ENCODE measurements at regions not wholly inside any gene's neighbourhood (a gene's known extent, or its start where the extent isn't known, plus 50 kb on each side); places are given as distances from the start of the nearest gene placed in this dataset.

- peak; percentile 40 for DNase-seq (ENCODE audit: low read depth)
- TF ChIP-seq, protein P1, sequence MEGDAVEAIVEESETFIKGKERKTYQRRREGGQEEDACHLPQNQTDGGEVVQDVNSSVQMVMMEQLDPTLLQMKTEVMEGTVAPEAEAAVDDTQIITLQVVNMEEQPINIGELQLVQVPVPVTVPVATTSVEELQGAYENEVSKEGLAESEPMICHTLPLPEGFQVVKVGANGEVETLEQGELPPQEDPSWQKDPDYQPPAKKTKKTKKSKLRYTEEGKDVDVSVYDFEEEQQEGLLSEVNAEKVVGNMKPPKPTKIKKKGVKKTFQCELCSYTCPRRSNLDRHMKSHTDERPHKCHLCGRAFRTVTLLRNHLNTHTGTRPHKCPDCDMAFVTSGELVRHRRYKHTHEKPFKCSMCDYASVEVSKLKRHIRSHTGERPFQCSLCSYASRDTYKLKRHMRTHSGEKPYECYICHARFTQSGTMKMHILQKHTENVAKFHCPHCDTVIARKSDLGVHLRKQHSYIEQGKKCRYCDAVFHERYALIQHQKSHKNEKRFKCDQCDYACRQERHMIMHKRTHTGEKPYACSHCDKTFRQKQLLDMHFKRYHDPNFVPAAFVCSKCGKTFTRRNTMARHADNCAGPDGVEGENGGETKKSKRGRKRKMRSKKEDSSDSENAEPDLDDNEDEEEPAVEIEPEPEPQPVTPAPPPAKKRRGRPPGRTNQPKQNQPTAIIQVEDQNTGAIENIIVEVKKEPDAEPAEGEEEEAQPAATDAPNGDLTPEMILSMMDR (conservative IDR thresholded peaks at IDR 0.05; ENCODE audit: low read length), result no peak
- H3K4me3 ChIP-seq (ENCODE audit: low read length), result peak overlapping the region; percentile 14
Measured at GRCh38 chr4:126630230-126630629, 1002.5 kb upstream of the INTU start.

GRCh38 chr4:126633306-126633705 lies 999.5 kb upstream of the INTU start:
- no peak overlapping the region for H3K4me3 ChIP-seq (ENCODE audit: low read length)
- no peak for DNase-seq (ENCODE audit: low read depth)
- TF ChIP-seq, protein P1 (conservative IDR thresholded peaks at IDR 0.05; ENCODE audit: low read length), result no peak

- TF ChIP-seq, protein P1 (conservative IDR thresholded peaks at IDR 0.05; ENCODE audit: low read length), result no peak
- DNase-seq (ENCODE audit: low read depth), result no peak
- H3K4me3 ChIP-seq (ENCODE audit: low read length), result no peak overlapping the region
Measured at GRCh38 chr4:126637706-126638105, 995.1 kb upstream of the INTU start.

DNA sequence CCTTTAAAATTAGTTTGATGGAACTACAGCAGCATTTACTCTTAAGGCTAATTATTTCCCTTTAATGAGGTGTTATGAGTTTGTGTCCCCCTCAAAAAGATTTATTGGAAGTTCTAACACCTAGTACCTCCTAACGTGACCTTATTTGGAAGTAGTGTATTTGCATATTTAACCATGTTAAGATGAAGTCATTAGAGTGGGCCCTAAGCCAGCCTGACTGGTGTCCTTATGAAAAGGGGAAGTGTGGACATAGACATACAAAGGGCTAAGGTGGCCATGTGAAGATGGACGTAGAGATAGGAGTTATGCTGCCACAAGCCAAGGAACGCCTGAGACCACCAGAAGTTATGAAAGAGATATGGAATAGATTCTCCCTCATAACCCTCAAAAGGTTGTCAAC lies 985.4 kb upstream of the INTU start:
- TF ChIP-seq, protein P1 (conservative IDR thresholded peaks at IDR 0.05; ENCODE audit: low read length), result no peak
- no peak for DNase-seq (ENCODE audit: low read depth)
- no peak overlapping the region for H3K4me3 ChIP-seq (ENCODE audit: low read length)

- no peak overlapping the region for H3K4me3 ChIP-seq (ENCODE audit: low read length)
- TF ChIP-seq, protein P1 (conservative IDR thresholded peaks at IDR 0.05; ENCODE audit: low read length), result no peak
- DNase-seq (ENCODE audit: low read depth), result peak; percentile 52
Measured at GRCh38 chr4:126647756-126648397, 984.9 kb upstream of the INTU start.

GRCh38 chr4:126658411-126658810 lies 974.3 kb upstream of the INTU start:
- DNase-seq (ENCODE audit: low read depth), result no peak
- H3K4me3 ChIP-seq (ENCODE audit: low read length), result no peak overlapping the region
- TF ChIP-seq, protein P1 (conservative IDR thresholded peaks at IDR 0.05; ENCODE audit: low read length), result no peak

GRCh38 chr4:126661194-126661593 lies 971.6 kb upstream of the INTU start:
- TF ChIP-seq, protein P1 (conservative IDR thresholded peaks at IDR 0.05; ENCODE audit: low read length), result no peak
- H3K4me3 ChIP-seq (ENCODE audit: low read length), result no peak overlapping the region
- peak; percentile 15 for DNase-seq (ENCODE audit: low read depth)
